GM12872 (cell line): ENCODE measurements at regions not wholly inside any gene's neighbourhood (a gene's known extent, or its start where the extent isn't known, plus 50 kb on each side); places are given as distances from the start of the nearest gene placed in this dataset.

Source experiments
- TF ChIP-seq, protein P1 (sequence below): IDR thresholded peaks from 3 replicates; pipeline ENCODE4 v1.5.1; 2011; ENCODE audit warnings: low read depth, mild to moderate bottlenecking, low read length, moderate library complexity; ENCODE audit not compliant: insufficient read depth

DNA sequence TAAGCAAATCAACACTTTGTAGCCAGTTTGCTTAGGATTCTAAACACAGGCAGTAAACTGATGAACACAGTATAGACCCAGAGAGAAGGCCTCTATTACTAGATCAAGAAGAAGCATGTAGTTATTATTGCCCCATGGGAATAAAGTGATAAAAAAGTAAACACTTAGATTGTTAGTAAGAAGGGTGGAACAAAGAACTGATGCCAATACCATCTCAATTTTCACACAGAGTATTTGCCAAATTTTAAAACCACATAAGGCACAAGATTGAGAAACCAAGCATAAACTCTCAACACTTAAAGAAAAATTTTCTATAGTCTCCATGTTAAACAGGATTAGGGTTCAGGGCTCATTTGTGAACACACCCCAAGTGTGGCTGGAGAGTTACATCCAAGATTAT, 77.0 kb upstream of the SYT1 start:
- TF ChIP-seq, protein P1, sequence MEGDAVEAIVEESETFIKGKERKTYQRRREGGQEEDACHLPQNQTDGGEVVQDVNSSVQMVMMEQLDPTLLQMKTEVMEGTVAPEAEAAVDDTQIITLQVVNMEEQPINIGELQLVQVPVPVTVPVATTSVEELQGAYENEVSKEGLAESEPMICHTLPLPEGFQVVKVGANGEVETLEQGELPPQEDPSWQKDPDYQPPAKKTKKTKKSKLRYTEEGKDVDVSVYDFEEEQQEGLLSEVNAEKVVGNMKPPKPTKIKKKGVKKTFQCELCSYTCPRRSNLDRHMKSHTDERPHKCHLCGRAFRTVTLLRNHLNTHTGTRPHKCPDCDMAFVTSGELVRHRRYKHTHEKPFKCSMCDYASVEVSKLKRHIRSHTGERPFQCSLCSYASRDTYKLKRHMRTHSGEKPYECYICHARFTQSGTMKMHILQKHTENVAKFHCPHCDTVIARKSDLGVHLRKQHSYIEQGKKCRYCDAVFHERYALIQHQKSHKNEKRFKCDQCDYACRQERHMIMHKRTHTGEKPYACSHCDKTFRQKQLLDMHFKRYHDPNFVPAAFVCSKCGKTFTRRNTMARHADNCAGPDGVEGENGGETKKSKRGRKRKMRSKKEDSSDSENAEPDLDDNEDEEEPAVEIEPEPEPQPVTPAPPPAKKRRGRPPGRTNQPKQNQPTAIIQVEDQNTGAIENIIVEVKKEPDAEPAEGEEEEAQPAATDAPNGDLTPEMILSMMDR, result no peak

DNA sequence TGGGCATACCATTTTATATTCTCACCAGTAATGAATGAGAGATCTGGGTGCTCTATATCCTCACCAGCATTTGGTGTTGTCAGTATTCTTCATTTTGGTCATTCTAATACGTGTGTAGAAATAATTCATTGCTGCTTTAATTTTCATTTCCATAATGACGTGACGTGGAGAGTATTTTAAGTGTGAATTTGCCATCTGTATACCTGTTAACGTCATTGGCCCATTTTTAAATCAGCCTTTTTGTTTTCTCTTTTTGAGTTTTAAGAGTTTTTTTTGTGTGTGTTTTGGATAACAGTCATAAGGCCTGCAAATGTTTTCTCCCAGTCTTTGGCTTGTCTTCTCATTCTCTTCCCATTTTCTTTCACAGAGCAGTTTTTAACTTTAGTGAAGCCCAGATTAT, 74.4 kb upstream of the SYT1 start:
- TF ChIP-seq, protein P1, result no peak

DNA sequence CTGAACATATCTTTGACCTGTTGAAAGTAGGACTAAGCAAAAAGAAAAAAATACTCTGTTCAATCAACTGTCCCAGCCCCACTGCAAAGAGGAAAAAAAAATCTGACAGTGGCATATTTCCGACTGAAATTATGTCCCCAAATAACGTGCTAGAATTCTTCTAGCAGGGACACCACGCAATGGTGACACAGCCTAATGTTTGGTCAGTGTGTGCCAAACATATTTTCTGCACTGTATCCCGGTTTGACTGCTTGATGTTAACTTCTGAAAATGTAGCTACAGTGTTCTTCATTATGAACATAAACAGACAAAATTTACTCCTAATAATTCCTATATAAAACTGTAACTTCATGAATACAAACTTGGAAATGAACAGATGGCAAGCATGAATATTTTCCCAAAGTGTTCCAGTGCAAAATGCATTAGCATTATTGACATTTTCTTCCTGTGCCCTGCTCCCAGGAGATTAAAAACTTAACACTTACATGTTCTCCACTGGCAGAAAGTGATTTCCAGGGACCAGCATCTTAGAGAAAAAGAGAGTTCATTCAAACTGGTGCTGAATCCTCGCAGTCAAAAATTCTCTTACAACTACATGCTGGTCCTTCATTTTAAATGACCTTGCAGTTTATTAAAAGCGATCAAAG, 72.4 kb upstream of the SYT1 start:
- TF ChIP-seq, protein P1, result no peak

DNA sequence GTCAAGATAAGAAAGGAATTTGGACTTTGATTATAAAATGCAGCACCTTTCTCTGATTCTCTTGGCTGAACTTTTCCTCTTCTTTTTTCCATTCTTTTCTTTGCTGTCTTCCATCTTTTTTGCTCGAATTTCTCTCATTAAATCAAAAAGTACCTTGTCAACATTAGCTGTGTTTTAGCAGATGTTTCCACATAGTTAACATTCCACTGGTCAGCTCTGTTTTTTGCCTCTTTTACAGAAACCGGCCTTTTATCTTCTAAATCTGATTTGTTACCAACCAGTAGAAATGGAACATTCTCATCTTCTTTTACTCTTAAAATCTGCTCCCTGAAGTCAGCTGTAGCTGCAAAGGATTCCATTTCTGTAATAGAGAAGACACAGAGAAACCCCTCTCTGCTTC, 71.1 kb upstream of the SYT1 start:
- TF ChIP-seq, protein P1, result no peak

DNA sequence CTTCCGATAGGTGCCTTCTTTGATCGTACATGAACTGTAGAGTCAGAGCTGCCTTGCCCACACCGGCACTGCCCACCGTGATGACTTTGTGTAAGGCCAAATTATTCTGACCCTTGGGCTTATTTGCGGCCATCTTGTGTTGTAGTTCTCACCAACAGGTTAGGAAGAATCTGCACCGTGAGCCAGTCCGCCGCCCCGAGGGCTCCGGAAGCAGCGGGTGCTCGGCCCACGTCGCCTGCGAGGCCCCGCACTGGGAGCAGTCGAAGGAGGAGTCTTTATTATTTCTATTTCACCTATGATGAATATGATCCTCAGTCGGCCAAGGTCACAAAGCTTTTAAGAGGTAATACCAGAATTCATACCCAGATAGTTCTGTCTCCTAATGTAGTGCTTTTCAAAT, 70.6 kb upstream of the SYT1 start:
- TF ChIP-seq, protein P1, result no peak

DNA sequence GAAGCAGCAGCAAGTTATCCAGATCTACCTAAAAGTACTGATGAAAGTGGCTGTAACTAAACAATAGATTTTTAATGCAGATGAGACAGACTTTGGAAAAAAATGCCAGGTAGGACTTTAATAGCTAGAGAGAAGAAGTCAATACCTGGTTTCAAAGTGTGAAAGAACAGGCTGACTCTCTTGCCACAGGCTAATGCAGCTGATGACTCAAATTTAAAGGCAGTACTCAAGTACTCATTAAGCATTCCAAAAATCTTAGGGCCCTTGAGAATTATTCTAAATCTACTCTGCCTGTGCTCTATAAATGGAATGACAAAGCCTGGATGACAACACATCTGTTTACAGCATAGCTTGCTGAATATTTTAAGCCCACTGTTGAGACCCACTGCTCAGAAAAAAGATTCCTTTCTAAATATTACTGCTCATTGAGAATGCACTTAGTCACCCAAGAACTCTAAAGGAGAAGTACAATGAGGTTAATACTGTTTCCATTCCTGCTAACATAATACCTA, 68.6 kb upstream of the SYT1 start:
- TF ChIP-seq, protein P1, result no peak

DNA sequence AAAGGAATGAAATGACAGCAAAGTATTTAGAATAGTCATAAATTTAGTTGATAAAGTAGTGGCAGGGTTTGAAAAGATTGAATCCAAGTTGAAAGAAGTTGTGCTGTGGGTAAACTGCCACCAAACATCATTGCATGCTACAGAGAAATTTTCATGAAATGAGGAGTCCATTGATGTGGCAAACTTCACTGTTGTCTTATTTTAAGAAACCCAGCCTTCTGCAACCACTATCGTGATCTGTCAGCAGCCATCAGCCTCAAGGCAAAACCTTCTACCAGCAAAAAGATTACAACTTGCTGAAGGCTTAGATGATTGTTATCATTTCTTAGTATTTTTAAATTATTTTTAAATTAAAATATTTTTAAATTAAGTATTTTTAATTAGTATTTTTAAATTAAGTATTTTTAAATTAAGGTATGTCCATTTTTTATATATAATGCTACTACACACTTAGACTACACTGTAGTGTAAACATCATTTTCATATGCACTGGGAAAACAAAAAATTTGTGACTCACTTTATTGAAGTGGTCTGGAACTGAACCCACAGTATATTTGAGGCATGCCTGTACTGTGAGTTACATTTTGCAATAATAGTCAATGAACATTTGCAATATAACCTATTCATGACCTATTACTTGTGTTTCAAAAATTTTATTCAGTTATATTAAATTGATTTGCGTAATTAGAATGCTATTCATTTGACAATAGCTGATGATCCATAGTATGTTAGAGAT, 67.2 kb upstream of the SYT1 start:
- TF ChIP-seq, protein P1, result no peak
